ENCODE measurements at regions not wholly inside any gene's neighbourhood (a gene's known extent, or its start where the extent isn't known, plus 50 kb on each side); places are given as distances from the start of the nearest gene placed in this dataset.

- TF ChIP-seq CTCF (IDR thresholded peaks at IDR 0.05; ENCODE audit: low read depth, low read length, missing control alignments), result no peak
- no peak for DNase-seq (ENCODE audit: extremely low read depth, low read depth)
- no peak overlapping the region for H3K4me3 ChIP-seq (replicated peaks; ENCODE audit: low read depth, low read length)
Observed at GRCh38 chr1:79695138-79695537, 688.6 kb upstream of the ADGRL4 start.

- no peak for DNase-seq (ENCODE audit: extremely low read depth, low read depth)
- H3K4me3 ChIP-seq (replicated peaks; ENCODE audit: low read depth, low read length), result no peak overlapping the region
- TF ChIP-seq CTCF (IDR thresholded peaks at IDR 0.05; ENCODE audit: low read depth, low read length, missing control alignments), result no peak
Observed at GRCh38 chr1:79694241-79694640, 687.7 kb upstream of the ADGRL4 start.

GRCh38 chr1:79693441-79694114, 687.0 kb upstream of the ADGRL4 start:
- TF ChIP-seq CTCF (IDR thresholded peaks at IDR 0.05; ENCODE audit: low read depth, low read length, missing control alignments), result no peak
- H3K4me3 ChIP-seq (replicated peaks; ENCODE audit: low read depth, low read length), result no peak overlapping the region
- no peak for DNase-seq (ENCODE audit: extremely low read depth, low read depth)

GRCh38 chr1:79692519-79692918, 686.0 kb upstream of the ADGRL4 start:
- no peak overlapping the region for H3K4me3 ChIP-seq (replicated peaks; ENCODE audit: low read depth, low read length)
- DNase-seq (ENCODE audit: extremely low read depth, low read depth), result no peak
- TF ChIP-seq CTCF (IDR thresholded peaks at IDR 0.05; ENCODE audit: low read depth, low read length, missing control alignments), result no peak

GRCh38 chr1:79688932-79689331, 682.4 kb upstream of the ADGRL4 start:
- no peak for DNase-seq (ENCODE audit: extremely low read depth, low read depth)
- TF ChIP-seq CTCF (IDR thresholded peaks at IDR 0.05; ENCODE audit: low read depth, low read length, missing control alignments), result no peak
- H3K4me3 ChIP-seq (replicated peaks; ENCODE audit: low read depth, low read length), result no peak overlapping the region

- TF ChIP-seq CTCF (IDR thresholded peaks at IDR 0.05; ENCODE audit: low read depth, low read length, missing control alignments), result no peak
- no peak for DNase-seq (ENCODE audit: extremely low read depth, low read depth)
- no peak overlapping the region for H3K4me3 ChIP-seq (replicated peaks; ENCODE audit: low read depth, low read length)
Observed at GRCh38 chr1:79683420-79683819, 676.9 kb upstream of the ADGRL4 start.

GRCh38 chr1:79682478-79682877, 675.9 kb upstream of the ADGRL4 start:
- DNase-seq (ENCODE audit: extremely low read depth, low read depth), result no peak
- H3K4me3 ChIP-seq (replicated peaks; ENCODE audit: low read depth, low read length), result no peak overlapping the region
- TF ChIP-seq CTCF (IDR thresholded peaks at IDR 0.05; ENCODE audit: low read depth, low read length, missing control alignments), result no peak
